NCI-H2171 treated with DMSO at 0.1 percent for 48 hours (cell line): ENCODE measurements at regions not wholly inside any gene's neighbourhood (a gene's known extent, or its start where the extent isn't known, plus 50 kb on each side); places are given as distances from the start of the nearest gene placed in this dataset.
"Not testable (repeated sequence)": the region's sequence is repeated elsewhere in the genome, so short reads cannot be mapped to it uniquely, and the experiment has no call there.

Experiments used
- DNase-seq: peaks from one replicate; lab custom pipeline; 2025; lab: John Stamatoyannopoulos, UW

GRCh38 chr6:106884576-106884975, 90.0 kb downstream of the CD24 start:
- DNase-seq = no peak

GRCh38 chr6:106883808-106884262, 90.7 kb downstream of the CD24 start:
- peak; percentile 50 for DNase-seq

- DNase-seq = no peak
Observed at GRCh38 chr6:106882601-106883518, 91.7 kb downstream of the CD24 start.

GRCh38 chr6:106882138-106882537, 92.4 kb downstream of the CD24 start:
- no peak for DNase-seq

- no peak for DNase-seq
Observed at GRCh38 chr6:106880952-106881351, 93.6 kb downstream of the CD24 start.

GRCh38 chr6:106875782-106876321, 98.7 kb downstream of the CD24 start:
- no peak for DNase-seq

- DNase-seq = no peak
Observed at GRCh38 chr6:106874481-106874880, 100.0 kb downstream of the CD24 start.

- DNase-seq = no peak
Observed at GRCh38 chr6:106872049-106872448, 102.5 kb downstream of the CD24 start.

- no peak for DNase-seq
Observed at GRCh38 chr6:106870824-106871717, 103.5 kb downstream of the CD24 start.

GRCh38 chr6:106870069-106870468, 104.5 kb downstream of the CD24 start:
- DNase-seq = no peak

- no peak for DNase-seq
Observed at GRCh38 chr6:106869203-106869602, 105.3 kb downstream of the CD24 start.

GRCh38 chr6:106866875-106867658, 107.5 kb downstream of the CD24 start:
- no peak for DNase-seq

- no peak for DNase-seq
Observed at GRCh38 chr6:106862858-106863257, 111.7 kb downstream of the CD24 start.

- no peak for DNase-seq
Observed at GRCh38 chr6:106860940-106861339, 113.6 kb downstream of the CD24 start.

- DNase-seq = no peak
Observed at GRCh38 chr6:106858653-106859092, 115.9 kb downstream of the CD24 start.

GRCh38 chr6:106857771-106858652, 116.5 kb downstream of the CD24 start:
- no peak for DNase-seq

- DNase-seq = not testable (repeated sequence)
Observed at GRCh38 chr6:106857310-106857709, 117.2 kb downstream of the CD24 start.

GRCh38 chr6:106856227-106856874, 118.2 kb downstream of the CD24 start:
- DNase-seq = no peak

GRCh38 chr6:106855117-106855516, 119.4 kb downstream of the CD24 start:
- no peak for DNase-seq
